ENCODE measurements at regions not wholly inside any gene's neighbourhood (a gene's known extent, or its start where the extent isn't known, plus 50 kb on each side); places are given as distances from the start of the nearest gene placed in this dataset.

- TF ChIP-seq, protein P1, sequence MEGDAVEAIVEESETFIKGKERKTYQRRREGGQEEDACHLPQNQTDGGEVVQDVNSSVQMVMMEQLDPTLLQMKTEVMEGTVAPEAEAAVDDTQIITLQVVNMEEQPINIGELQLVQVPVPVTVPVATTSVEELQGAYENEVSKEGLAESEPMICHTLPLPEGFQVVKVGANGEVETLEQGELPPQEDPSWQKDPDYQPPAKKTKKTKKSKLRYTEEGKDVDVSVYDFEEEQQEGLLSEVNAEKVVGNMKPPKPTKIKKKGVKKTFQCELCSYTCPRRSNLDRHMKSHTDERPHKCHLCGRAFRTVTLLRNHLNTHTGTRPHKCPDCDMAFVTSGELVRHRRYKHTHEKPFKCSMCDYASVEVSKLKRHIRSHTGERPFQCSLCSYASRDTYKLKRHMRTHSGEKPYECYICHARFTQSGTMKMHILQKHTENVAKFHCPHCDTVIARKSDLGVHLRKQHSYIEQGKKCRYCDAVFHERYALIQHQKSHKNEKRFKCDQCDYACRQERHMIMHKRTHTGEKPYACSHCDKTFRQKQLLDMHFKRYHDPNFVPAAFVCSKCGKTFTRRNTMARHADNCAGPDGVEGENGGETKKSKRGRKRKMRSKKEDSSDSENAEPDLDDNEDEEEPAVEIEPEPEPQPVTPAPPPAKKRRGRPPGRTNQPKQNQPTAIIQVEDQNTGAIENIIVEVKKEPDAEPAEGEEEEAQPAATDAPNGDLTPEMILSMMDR (IDR thresholded peaks at IDR 0.05) = no peak
- TF ChIP-seq POLR2A (IDR thresholded peaks at IDR 0.05) = no peak
These were observed 228.5 kb downstream of the STIM2 start for GRCh38 chr4:27089186-27089585.

All from tibial nerve (tissue), 3 donors.